Right cardiac atrium (tissue), 5 donors: ENCODE measurements at regions not wholly inside any gene's neighbourhood (a gene's known extent, or its start where the extent isn't known, plus 50 kb on each side); places are given as distances from the start of the nearest gene placed in this dataset.

ENCODE experiments used
- ATAC-seq, 2 donors: fragments of 200-7000 bp; cut with Tn5 transposase; one replicate each; pipeline versions ENCODE4 v1.8.0 to v1.9.1; 2020; ENCODE audit warnings: moderate library complexity in 2 of 2, mild to moderate bottlenecking in 1 of 2
- DNase-seq, 3 donors: peaks; one replicate each; pipeline ENCODE4 v3.0.0-alpha.2; 2020
- H3K27ac ChIP-seq: one replicate; pipeline ENCODE4 v1.5.1; 2013; ENCODE audit warnings: mild to moderate bottlenecking, low read length, control low read depth, moderate library complexity
- H3K27me3 ChIP-seq: one replicate; pipeline ENCODE4 v1.6.1; 2013; ENCODE audit not compliant: control insufficient read depth, insufficient read depth
- H3K4me1 ChIP-seq: one replicate; pipeline ENCODE4 v1.6.1; 2013; ENCODE audit warnings: low read length; ENCODE audit not compliant: control insufficient read depth, insufficient read depth
- H3K4me3 ChIP-seq: one replicate; pipeline ENCODE4 v1.5.1; 2013; ENCODE audit warnings: low read length, control low read depth
- H3K9me3 ChIP-seq: one replicate; pipeline ENCODE4 v1.6.1; 2013; ENCODE audit warnings: low read length; ENCODE audit not compliant: control insufficient read depth
- WGBS: extraction: QIAGEN DNeasy Blood & Tissue Kit; methylation state at CpG from one replicate; pipeline ENCODE4 v1.1.7; 2013; 5-methylcytosine and 5-hydroxymethylcytosine counted together
- intact Hi-C, 4 donors: fragments of 100-400 bp; cut with DNase I; formaldehyde crosslinking; loops; one replicate each; pipeline versions ENCODE4 v1.11.0 to v1.14.0; 2022 to 2023
- donor health status: healthy with polysubstance abuse.
- donor health status: DM: no; HTN: yes; CAD: no.
- donor health status: DM: no; HTN: no; CAD: no.
- donor health status: DM: no; HTN: yes; CAD: no; lungs with severe emphysema.
- donor health status: DM: yes; HTN: yes; CAD: no.

- Histone ChIP-seq H3K27ac (no peak overlapping the region), H3K4me1 (no peaks in the 10 kb centered on the region), H3K4me3 (no peak overlapping the region), H3K9me3 (no peaks in the 10 kb centered on the region), H3K27me3 (no peaks in the 10 kb centered on the region)
- 50% methylated on average over 7 of the region's 7 CpGs for whole genome bisulfite sequencing
- ATAC-seq (no peak), DNase-seq (no peak)
- intact Hi-C loops, result no loop called here
Observed at GRCh38 chr4:65968831-65969558, 298.7 kb upstream of the EPHA5 start.

GRCh38 chr4:65960751-65961150 lies 290.5 kb upstream of the EPHA5 start:
- Histone ChIP-seq H3K4me1 (no peaks in the 10 kb centered on the region), H3K27me3 (no peaks in the 10 kb centered on the region), H3K4me3 (no peak overlapping the region), H3K9me3 (no peaks in the 10 kb centered on the region), H3K27ac (no peak overlapping the region)
- intact Hi-C loops, result no loop called here
- 38% methylated on average over 1 of the region's 1 CpG for WGBS
- ATAC-seq (no peak), DNase-seq (no peak)

- intact Hi-C loops, result no loop called here
- H3K4me1 ChIP-seq, result no peaks in the 10 kb centered on the region
- no peak overlapping the region for H3K4me3 ChIP-seq
- H3K27me3 ChIP-seq, result no peaks in the 10 kb centered on the region
- no peak for DNase-seq
- 87% methylated on average over 1 of the region's 1 CpG for WGBS
- ATAC-seq, result no peak
- H3K27ac ChIP-seq, result no peak overlapping the region
- H3K9me3 ChIP-seq, result no peaks in the 10 kb centered on the region
Observed at GRCh38 chr4:65954416-65954815, 284.1 kb upstream of the EPHA5 start.

- Histone ChIP-seq H3K27ac (no peak overlapping the region), H3K4me3 (no peak overlapping the region), H3K4me1 (no peaks in the 10 kb centered on the region), H3K9me3 (no peaks in the 10 kb centered on the region), H3K27me3 (no peaks in the 10 kb centered on the region)
- 83% methylated on average over 1 of the region's 1 CpG for WGBS
- DNase-seq, result no peak
- no peak for ATAC-seq
- intact Hi-C loops, result no loop called here
Observed at GRCh38 chr4:65951177-65951576, 280.9 kb upstream of the EPHA5 start.

- H3K4me1 ChIP-seq, result no peaks in the 10 kb centered on the region
- no peaks in the 10 kb centered on the region for H3K27me3 ChIP-seq
- ATAC-seq (no peak), DNase-seq (no peak)
- no peak overlapping the region for H3K4me3 ChIP-seq
- no peak overlapping the region for H3K27ac ChIP-seq
- intact Hi-C loops, result no loop called here
- whole genome bisulfite sequencing, result 41% methylated on average over 2 of the region's 2 CpGs
- no peaks in the 10 kb centered on the region for H3K9me3 ChIP-seq
Observed at GRCh38 chr4:65943076-65943475, 272.8 kb upstream of the EPHA5 start.

GRCh38 chr4:65924843-65925242 lies 254.6 kb upstream of the EPHA5 start:
- no peaks in the 10 kb centered on the region for H3K4me1 ChIP-seq
- ATAC-seq (no peak), DNase-seq (no peak)
- no peak overlapping the region for H3K27ac ChIP-seq
- intact Hi-C loops, result no loop called here
- 59% methylated on average over 4 of the region's 4 CpGs for WGBS
- no peaks in the 10 kb centered on the region for H3K27me3 ChIP-seq
- H3K9me3 ChIP-seq, result no peaks in the 10 kb centered on the region
- H3K4me3 ChIP-seq, result no peak overlapping the region

GRCh38 chr4:65923616-65924015 lies 253.3 kb upstream of the EPHA5 start:
- ATAC-seq (no peak), DNase-seq (no peak)
- Histone ChIP-seq H3K4me1 (no peaks in the 10 kb centered on the region), H3K4me3 (no peak overlapping the region), H3K27ac (no peak overlapping the region), H3K27me3 (no peaks in the 10 kb centered on the region), H3K9me3 (no peaks in the 10 kb centered on the region)
- intact Hi-C loops, result no loop called here
- 21% methylated on average over 1 of the region's 1 CpG for WGBS

- no peak overlapping the region for H3K4me3 ChIP-seq
- DNase-seq, result no peak
- WGBS, result 90% methylated on average over 10 of the region's 10 CpGs
- no peaks in the 10 kb centered on the region for H3K9me3 ChIP-seq
- no peak for ATAC-seq
- H3K27me3 ChIP-seq, result no peaks in the 10 kb centered on the region
- H3K27ac ChIP-seq, result no peak overlapping the region
- intact Hi-C loops, result no loop called here
- H3K4me1 ChIP-seq, result no peaks in the 10 kb centered on the region
Observed at GRCh38 chr4:65921180-65921579, 250.9 kb upstream of the EPHA5 start.

GRCh38 chr4:65918872-65919271 lies 248.6 kb upstream of the EPHA5 start:
- Histone ChIP-seq H3K4me3 (no peak overlapping the region), H3K9me3 (no peaks in the 10 kb centered on the region), H3K4me1 (no peaks in the 10 kb centered on the region), H3K27me3 (no peaks in the 10 kb centered on the region), H3K27ac (no peak overlapping the region)
- ATAC-seq (no peak), DNase-seq (no peak)
- intact Hi-C loops, result no loop called here

GRCh38 chr4:65918212-65918611 lies 247.9 kb upstream of the EPHA5 start:
- H3K27ac ChIP-seq, result no peak overlapping the region
- H3K9me3 ChIP-seq, result no peaks in the 10 kb centered on the region
- intact Hi-C loops, result no loop called here
- no peak for DNase-seq
- no peaks in the 10 kb centered on the region for H3K27me3 ChIP-seq
- 10% methylated on average over 1 of the region's 1 CpG for WGBS
- H3K4me1 ChIP-seq, result no peaks in the 10 kb centered on the region
- H3K4me3 ChIP-seq, result no peak overlapping the region
- no peak for ATAC-seq

GRCh38 chr4:65917486-65917885 lies 247.2 kb upstream of the EPHA5 start:
- H3K27me3 ChIP-seq, result no peaks in the 10 kb centered on the region
- H3K4me1 ChIP-seq, result no peaks in the 10 kb centered on the region
- intact Hi-C loops, result no loop called here
- no peak overlapping the region for H3K4me3 ChIP-seq
- DNase-seq (no peak), ATAC-seq (no peak)
- WGBS, result 51% methylated on average over 2 of the region's 2 CpGs
- no peak overlapping the region for H3K27ac ChIP-seq
- no peaks in the 10 kb centered on the region for H3K9me3 ChIP-seq

- H3K4me3 ChIP-seq, result no peak overlapping the region
- H3K9me3 ChIP-seq, result no peaks in the 10 kb centered on the region
- no peak for DNase-seq
- intact Hi-C loops, result no loop called here
- H3K27ac ChIP-seq, result no peak overlapping the region
- 73% methylated on average over 1 of the region's 1 CpG for WGBS
- ATAC-seq, result no peak
- no peaks in the 10 kb centered on the region for H3K27me3 ChIP-seq
- no peaks in the 10 kb centered on the region for H3K4me1 ChIP-seq
Observed at GRCh38 chr4:65911720-65912119, 241.4 kb upstream of the EPHA5 start.
